DND-41 (cell line): ENCODE measurements at regions not wholly inside any gene's neighbourhood (a gene's known extent, or its start where the extent isn't known, plus 50 kb on each side); places are given as distances from the start of the nearest gene placed in this dataset.

Source experiments
- ATAC-seq: fragments of 200-7000 bp; cut with Tn5 transposase; 3 replicates; pipeline ENCODE4 v1.9.1; 2021; ENCODE audit warnings: low read depth; ENCODE audit not compliant: insufficient read depth
- DNase-seq: peaks from one replicate; pipeline ENCODE4 v3.0.0-alpha.2; 2020
- H2AFZ ChIP-seq: 2 replicates; pipeline ENCODE4 v1.6.0; 2012; ENCODE audit warnings: low read depth, low read length
- H3K27ac ChIP-seq: 2 replicates; pipeline ENCODE4 v1.5.1; 2012; ENCODE audit warnings: low read length, inconsistent platforms
- H3K27me3 ChIP-seq: fragments of 200-600 bp; sonication (generic); 2 replicates; pipeline ENCODE4 v1.6.0; 2012; ENCODE audit warnings: low read length, mild to moderate bottlenecking, inconsistent platforms; ENCODE audit not compliant: insufficient read depth, poor library complexity
- H3K36me3 ChIP-seq: 2 replicates; pipeline ENCODE4 v1.5.1; 2012; ENCODE audit warnings: low read length, inconsistent platforms; ENCODE audit not compliant: insufficient read depth
- H3K4me1 ChIP-seq: 2 replicates; pipeline ENCODE4 v1.5.1; 2012; ENCODE audit warnings: mild to moderate bottlenecking, low read length; ENCODE audit not compliant: insufficient read depth
- H3K4me2 ChIP-seq: 2 replicates; pipeline ENCODE4 v1.6.0; 2012; ENCODE audit warnings: mild to moderate bottlenecking, moderate library complexity, low read length, inconsistent platforms; ENCODE audit not compliant: insufficient read depth
- H3K4me3 ChIP-seq, 2 experiments: fragments of 200-600 bp in 1 of 2; shearing (Covaris generic) in 1 of 2; 2 replicates each; pipeline ENCODE4 v1.5.1; 2012 to 2016; ENCODE audit warnings: inconsistent platforms in 2 of 2, low read length in 2 of 2, mild to moderate bottlenecking in 2 of 2, low read depth in 1 of 2, moderate library complexity in 1 of 2
- H3K79me2 ChIP-seq: 2 replicates; pipeline ENCODE4 v1.6.0; 2012; ENCODE audit warnings: low read length, inconsistent platforms; ENCODE audit not compliant: insufficient read depth
- H3K9ac ChIP-seq: 2 replicates; pipeline ENCODE4 v1.6.0; 2012; ENCODE audit warnings: low read depth, mild to moderate bottlenecking, inconsistent platforms, low read length, moderate library complexity
- H3K9me3 ChIP-seq: 2 replicates; pipeline ENCODE4 v1.5.1; 2012; ENCODE audit warnings: low read length, moderate library complexity, mild to moderate bottlenecking, inconsistent platforms; ENCODE audit not compliant: insufficient read depth, severe bottlenecking
- H4K20me1 ChIP-seq: 2 replicates; pipeline ENCODE4 v1.6.0; 2012; ENCODE audit warnings: low read length; ENCODE audit not compliant: insufficient read depth
- CTCF ChIP-seq: IDR thresholded peaks from 2 replicates; pipeline ENCODE4 v1.5.1; 2012; ENCODE audit warnings: borderline replicate concordance, low read length, moderate library complexity, mild to moderate bottlenecking; ENCODE audit not compliant: poor library complexity, severe bottlenecking; ENCODE audit errors: extremely low read depth
- EZH2 ChIP-seq: IDR thresholded peaks from 3 replicates; pipeline ENCODE4 v1.6.1; 2012; ENCODE audit warnings: borderline replicate concordance, low read depth, mild to moderate bottlenecking, moderate library complexity, low read length, inconsistent platforms; ENCODE audit not compliant: severe bottlenecking

- Histone ChIP-seq H3K27me3 (no peaks in the 10 kb centered on the region), H3K27ac (no peak overlapping the region), H3K4me1 (no peaks in the 10 kb centered on the region), H3K4me2 (no peak overlapping the region), H3K36me3 (no peaks in the 10 kb centered on the region), H3K4me3 (no peak overlapping the region), H3K9me3 (no peaks in the 10 kb centered on the region), H3K9ac (no peak overlapping the region), H4K20me1 (no peaks in the 10 kb centered on the region), H3K79me2 (no peaks in the 10 kb centered on the region), H2AFZ (no peak overlapping the region)
- DNase-seq (no peak), ATAC-seq (no peak)
- TF ChIP-seq CTCF (no peak), EZH2 (no peak)
These were observed 165.0 kb downstream of the TENT4A start for GRCh38 chr5:6877986-6878828.

GRCh38 chr5:6885581-6885980 is 172.3 kb downstream of the TENT4A start:
- no peaks in the 10 kb centered on the region for H3K79me2 ChIP-seq
- H3K4me1 ChIP-seq, result no peaks in the 10 kb centered on the region
- H4K20me1 ChIP-seq, result no peaks in the 10 kb centered on the region
- no peak overlapping the region for H3K4me3 ChIP-seq
- no peak overlapping the region for H2AFZ ChIP-seq
- ATAC-seq (no peak), DNase-seq (no peak)
- no peak for TF ChIP-seq CTCF
- TF ChIP-seq EZH2, result no peak
- no peaks in the 10 kb centered on the region for H3K36me3 ChIP-seq
- peaks cover 11% of the 10 kb centered on the region for H3K9me3 ChIP-seq
- H3K27me3 ChIP-seq, result no peaks in the 10 kb centered on the region
- no peak overlapping the region for H3K9ac ChIP-seq
- no peak overlapping the region for H3K27ac ChIP-seq
- H3K4me2 ChIP-seq, result no peak overlapping the region

GRCh38 chr5:6886866-6887265 is 173.6 kb downstream of the TENT4A start:
- Histone ChIP-seq H3K4me1 (no peaks in the 10 kb centered on the region), H4K20me1 (no peaks in the 10 kb centered on the region), H3K79me2 (no peaks in the 10 kb centered on the region), H3K36me3 (no peaks in the 10 kb centered on the region), H3K4me3 (no peak overlapping the region), H3K9me3 (peaks cover 11% of the 10 kb centered on the region), H2AFZ (no peak overlapping the region), H3K27ac (no peak overlapping the region), H3K4me2 (no peak overlapping the region), H3K9ac (no peak overlapping the region), H3K27me3 (no peaks in the 10 kb centered on the region)
- ATAC-seq, result no peak
- no peak for TF ChIP-seq EZH2
- TF ChIP-seq CTCF, result no peak
- no peak for DNase-seq
